Kidney (tissue), 13 donors: ENCODE measurements at regions not wholly inside any gene's neighbourhood (a gene's known extent, or its start where the extent isn't known, plus 50 kb on each side); places are given as distances from the start of the nearest gene placed in this dataset.

Source experiments
- DNase-seq, 5 donors: peaks; one replicate each; pipeline ENCODE4 v3.0.0-alpha.2; 2013 to 2020
- FAIRE-seq: peaks from 2 replicates; lab custom pipeline; 2012; peaks lifted over from hg19 to GRCh38; lab: Jason Lieb, UNC
- H3K27ac ChIP-seq, 2 donors: one replicate each; pipeline ENCODE4 v1.7.0; 2013; ENCODE audit warnings: low read depth in 2 of 2, low read length in 2 of 2, inconsistent platforms in 1 of 2
- H3K27me3 ChIP-seq: one replicate; pipeline ENCODE4 v1.7.1; 2013; ENCODE audit warnings: low read length, inconsistent platforms; ENCODE audit not compliant: control insufficient read depth, insufficient read depth
- H3K36me3 ChIP-seq, 3 donors: one replicate each; pipeline versions ENCODE4 v1.7.0 to v1.7.1; 2013; ENCODE audit warnings: low read length in 3 of 3, control low read depth in 1 of 3, inconsistent platforms in 1 of 3; ENCODE audit not compliant: insufficient read depth in 3 of 3, control insufficient read depth in 2 of 3
- H3K4me1 ChIP-seq, 3 donors: one replicate each; pipeline versions ENCODE4 v1.7.0 to v1.7.1; 2013; ENCODE audit warnings: low read length in 3 of 3, inconsistent platforms in 1 of 3, low read depth in 1 of 3; ENCODE audit not compliant: control insufficient read depth in 2 of 3, insufficient read depth in 2 of 3
- H3K4me3 ChIP-seq, 3 donors: one replicate each; pipeline versions ENCODE4 v1.7.0 to v1.8.1; 2013; ENCODE audit warnings: low read length in 3 of 3, control low read depth in 1 of 3, inconsistent platforms in 1 of 3
- H3K9ac ChIP-seq, 3 donors: one replicate each; pipeline versions ENCODE4 v1.7.0 to v1.7.1; 2013; ENCODE audit warnings: low read length in 3 of 3, control low read depth in 1 of 3, inconsistent platforms in 1 of 3
- H3K9me3 ChIP-seq, 3 donors: one replicate each; pipeline versions ENCODE4 v1.7.0 to v1.7.1; 2013; ENCODE audit warnings: low read length in 3 of 3, control low read depth in 1 of 3, inconsistent platforms in 1 of 3; ENCODE audit not compliant: control insufficient read depth in 2 of 3, insufficient read depth in 1 of 3
- intact Hi-C: fragments of 100-400 bp; cut with DNase I; formaldehyde crosslinking; loops from one replicate; pipeline ENCODE4 v1.11.1; 2022
- TF ChIP-seq, protein P1 (sequence below): IDR thresholded peaks from 3 replicates; pipeline ENCODE4 v1.5.1; 2012; ENCODE audit warnings: mild to moderate bottlenecking, moderate library complexity, borderline replicate concordance; ENCODE audit not compliant: insufficient read depth; ENCODE audit errors: extremely low read depth
- donor health status: control.
- donor health status: control.
- donor health status: control.
- donor health status: control.
- donor health status: control.
- donor health status: DM: yes; HTN: yes; CAD: no.
- donor health status: Normal renal cell carcinoma (clear cell type).

DNA sequence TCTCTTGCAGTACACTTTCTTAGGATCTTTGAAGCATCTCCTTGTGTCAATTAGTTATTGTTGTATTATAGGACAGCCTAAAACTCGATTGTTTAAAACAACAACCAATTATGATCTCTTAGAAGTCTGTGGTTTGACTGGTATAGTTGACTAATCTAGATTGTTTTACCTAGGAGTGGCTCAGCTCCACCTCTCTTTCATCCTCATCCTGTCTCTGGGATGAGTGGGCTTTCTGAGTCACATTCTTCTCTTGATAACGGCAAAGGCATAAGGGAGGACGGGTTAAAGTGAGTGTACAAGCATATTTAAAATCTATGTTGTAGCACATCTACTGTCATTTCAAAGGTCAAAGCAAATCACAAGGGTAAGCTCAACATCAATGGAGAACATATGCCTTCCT is 102.3 kb upstream of the GULP1 start:
- TF ChIP-seq, protein P1, sequence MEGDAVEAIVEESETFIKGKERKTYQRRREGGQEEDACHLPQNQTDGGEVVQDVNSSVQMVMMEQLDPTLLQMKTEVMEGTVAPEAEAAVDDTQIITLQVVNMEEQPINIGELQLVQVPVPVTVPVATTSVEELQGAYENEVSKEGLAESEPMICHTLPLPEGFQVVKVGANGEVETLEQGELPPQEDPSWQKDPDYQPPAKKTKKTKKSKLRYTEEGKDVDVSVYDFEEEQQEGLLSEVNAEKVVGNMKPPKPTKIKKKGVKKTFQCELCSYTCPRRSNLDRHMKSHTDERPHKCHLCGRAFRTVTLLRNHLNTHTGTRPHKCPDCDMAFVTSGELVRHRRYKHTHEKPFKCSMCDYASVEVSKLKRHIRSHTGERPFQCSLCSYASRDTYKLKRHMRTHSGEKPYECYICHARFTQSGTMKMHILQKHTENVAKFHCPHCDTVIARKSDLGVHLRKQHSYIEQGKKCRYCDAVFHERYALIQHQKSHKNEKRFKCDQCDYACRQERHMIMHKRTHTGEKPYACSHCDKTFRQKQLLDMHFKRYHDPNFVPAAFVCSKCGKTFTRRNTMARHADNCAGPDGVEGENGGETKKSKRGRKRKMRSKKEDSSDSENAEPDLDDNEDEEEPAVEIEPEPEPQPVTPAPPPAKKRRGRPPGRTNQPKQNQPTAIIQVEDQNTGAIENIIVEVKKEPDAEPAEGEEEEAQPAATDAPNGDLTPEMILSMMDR: no peak
- Histone ChIP-seq H3K27ac (no peak overlapping the region), H3K4me1 (no peaks in the 10 kb centered on the region), H3K9me3 (no peaks in the 10 kb centered on the region), H3K36me3 (no peaks in the 10 kb centered on the region), H3K27me3 (no peaks in the 10 kb centered on the region), H3K9ac (no peak overlapping the region), H3K4me3 (no peak overlapping the region)
- DNase-seq (no peak), FAIRE-seq (no peak)
- intact Hi-C loops: no loop called here

DNA sequence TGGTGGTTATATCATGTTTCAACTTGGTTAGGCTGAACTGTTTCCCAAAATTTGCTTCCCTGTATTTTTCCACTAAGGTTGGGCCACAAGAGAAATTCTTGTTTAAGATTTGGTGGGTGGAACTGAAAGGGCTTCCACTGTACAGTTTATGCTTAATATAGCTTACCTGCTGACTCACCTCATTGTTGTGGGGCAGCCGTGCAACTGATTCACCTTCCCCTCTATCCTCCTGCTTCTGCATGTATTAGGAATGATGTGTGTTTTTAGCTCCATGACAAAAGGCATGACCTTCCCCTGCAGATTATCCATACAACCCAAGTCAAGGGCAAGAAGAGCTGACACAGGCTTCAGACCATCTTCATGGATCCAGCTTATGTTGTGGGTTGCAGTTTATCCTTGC is 98.4 kb upstream of the GULP1 start:
- DNase-seq (no peak), FAIRE-seq (no peak)
- TF ChIP-seq, protein P1: no peak
- Histone ChIP-seq H3K27me3 (no peaks in the 10 kb centered on the region), H3K4me1 (no peaks in the 10 kb centered on the region), H3K9ac (no peak overlapping the region), H3K4me3 (no peak overlapping the region), H3K27ac (no peak overlapping the region), H3K9me3 (no peaks in the 10 kb centered on the region), H3K36me3 (no peaks in the 10 kb centered on the region)
- intact Hi-C loops: no loop called here

DNA sequence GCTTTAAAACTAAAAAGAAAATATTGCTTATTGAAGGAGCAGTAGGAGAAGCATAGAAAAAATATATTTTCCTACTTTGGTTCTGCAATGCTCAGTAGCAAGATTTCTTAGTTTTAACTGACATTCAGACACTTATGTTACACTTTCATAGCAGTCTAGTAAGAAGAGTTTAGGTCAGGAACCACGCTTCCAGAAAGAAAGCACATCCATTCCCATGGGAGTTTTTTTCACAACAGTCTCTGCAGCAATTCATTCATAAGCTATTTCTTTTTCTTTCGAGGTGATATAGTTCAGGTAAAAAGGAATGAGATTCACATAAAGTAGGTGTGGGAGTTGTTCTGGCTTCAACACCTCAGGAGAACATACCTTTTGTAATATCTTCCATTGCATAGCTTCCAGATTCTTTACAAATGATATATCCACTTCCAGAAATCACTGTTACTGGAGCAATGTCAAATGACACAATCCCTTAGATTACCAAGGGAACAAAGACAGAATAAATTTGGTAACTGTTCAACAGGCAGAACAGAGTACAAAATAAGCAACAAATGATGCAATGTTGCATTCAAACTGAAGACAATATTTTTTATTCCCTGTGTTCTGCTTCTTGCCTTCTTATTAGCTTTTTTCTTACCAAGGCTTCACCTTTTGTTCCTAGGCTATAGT is 95.2 kb upstream of the GULP1 start:
- no peaks in the 10 kb centered on the region for H3K36me3 ChIP-seq
- no peak for DNase-seq
- no peak overlapping the region for H3K27ac ChIP-seq
- FAIRE-seq: no peak
- no peak overlapping the region for H3K9ac ChIP-seq
- TF ChIP-seq, protein P1: no peak
- intact Hi-C loops: no loop called here
- H3K9me3 ChIP-seq: no peaks in the 10 kb centered on the region
- no peak overlapping the region for H3K4me3 ChIP-seq
- H3K27me3 ChIP-seq: no peaks in the 10 kb centered on the region
- H3K4me1 ChIP-seq: no peaks in the 10 kb centered on the region

DNA sequence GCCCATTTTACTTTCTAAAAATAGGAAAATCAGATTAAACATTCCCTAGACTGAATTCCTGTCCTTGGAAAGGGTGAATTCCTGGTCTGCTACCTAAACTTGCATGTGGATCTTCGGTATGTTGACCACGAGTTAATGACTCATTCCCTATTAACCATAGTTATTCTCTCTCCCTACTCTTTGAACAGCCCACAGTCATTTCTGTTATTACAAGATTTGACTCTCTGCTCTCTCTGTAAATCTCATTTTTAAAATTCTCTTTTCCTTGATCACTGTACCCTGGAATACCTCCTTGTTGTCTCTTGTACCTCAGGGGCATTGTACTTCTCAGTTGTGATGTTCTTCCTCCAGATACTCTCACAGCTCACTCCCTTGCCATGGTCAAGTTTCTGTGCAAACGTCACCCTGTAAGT is 92.0 kb upstream of the GULP1 start:
- FAIRE-seq (no peak), DNase-seq (no peak)
- no peaks in the 10 kb centered on the region for H3K4me1 ChIP-seq
- TF ChIP-seq, protein P1: no peak
- no peaks in the 10 kb centered on the region for H3K36me3 ChIP-seq
- intact Hi-C loops: no loop called here
- H3K4me3 ChIP-seq: no peak overlapping the region
- H3K9ac ChIP-seq: no peak overlapping the region
- no peaks in the 10 kb centered on the region for H3K9me3 ChIP-seq
- H3K27me3 ChIP-seq: no peaks in the 10 kb centered on the region
- H3K27ac ChIP-seq: no peak overlapping the region
